Left colon (tissue), 2 donors: ENCODE measurements at regions not wholly inside any gene's neighbourhood (a gene's known extent, or its start where the extent isn't known, plus 50 kb on each side); places are given as distances from the start of the nearest gene placed in this dataset.

Source experiments
- microRNA-seq, 2 donors: library from miRNA; unstranded; fragments of <30 nt; microRNA quantifications; one replicate each; pipeline versions ENCODE4 v1.1.0 to v1.2.0, GENCODE V29; 2020
- donor health status: DM: no; HTN: no; CAD: no.
- donor health status: DM: yes; HTN: yes; CAD: no.

Small RNA genes in the stretch of these regions (microRNA-seq; reads per million reads assigned to microRNA genes)
- gene MIR4452: 0 reads per million in 2 donors
